HCT116 (cell line): ENCODE measurements at regions not wholly inside any gene's neighbourhood (a gene's known extent, or its start where the extent isn't known, plus 50 kb on each side); places are given as distances from the start of the nearest gene placed in this dataset.

Source experiments
- CBX3 ChIP-seq: IDR thresholded peaks from 2 replicates; pipeline ENCODE4 v1.6.1; 2012; ENCODE audit warnings: low read depth
- CEBPB ChIP-seq: IDR thresholded peaks from 2 replicates; pipeline ENCODE4 v1.6.1; 2012; ENCODE audit warnings: low read depth
- EZH2 ChIP-seq: fragments of 200-600 bp; sonication (generic); IDR thresholded peaks from 2 replicates; pipeline ENCODE4 v1.6.1; 2017; ENCODE audit warnings: antibody characterized with exemption, mixed run types
- EZH2phosphoT487 ChIP-seq: fragments of 200-600 bp; IDR thresholded peaks from 2 replicates; pipeline ENCODE4 v1.6.1; 2018; ENCODE audit warnings: antibody characterized with exemption, borderline replicate concordance
- POLR2A ChIP-seq: IDR thresholded peaks from 2 replicates; pipeline ENCODE4 v1.7.0; 2011; ENCODE audit warnings: borderline replicate concordance; ENCODE audit not compliant: insufficient read depth, insufficient read length; ENCODE audit errors: extremely low read depth
- POLR2AphosphoS5 ChIP-seq: IDR thresholded peaks from 2 replicates; pipeline ENCODE4 v1.6.1; 2011; ENCODE audit warnings: mild to moderate bottlenecking, low read depth, low read length, moderate library complexity
- SRF ChIP-seq: IDR thresholded peaks from 2 replicates; pipeline ENCODE4 v1.6.1; 2012; ENCODE audit warnings: low read depth
- ZFX ChIP-seq: fragments of 450-650 bp; IDR thresholded peaks from 2 replicates; pipeline ENCODE4 v1.6.1; 2017
- TF ChIP-seq, protein P1 (sequence below), 3 experiments: fragments of 200-600 bp in 1 of 3; sonication (generic) in 1 of 3; IDR thresholded peaks in 2 of 3; conservative IDR thresholded peaks in 1 of 3; 2 replicates each; pipeline ENCODE4 v1.5.1; 2012 to 2017; ENCODE audit warnings: low read depth in 2 of 3, low read length in 2 of 3, antibody characterized with exemption in 1 of 3, borderline replicate concordance in 1 of 3, control low read depth in 1 of 3, mild to moderate bottlenecking in 1 of 3, mixed read lengths in 1 of 3, mixed run types in 1 of 3, moderate library complexity in 1 of 3; ENCODE audit not compliant: insufficient read depth in 1 of 3
- TF ChIP-seq, protein P2 (sequence below): IDR thresholded peaks from 2 replicates; pipeline ENCODE4 v1.6.1; 2012
- TF ChIP-seq, protein P3 (sequence below): IDR thresholded peaks from 2 replicates; pipeline ENCODE4 v1.6.1; 2012
- TF ChIP-seq, protein P4 (sequence below): IDR thresholded peaks from 2 replicates; pipeline ENCODE4 v1.6.1; 2012; ENCODE audit warnings: low read depth

DNA sequence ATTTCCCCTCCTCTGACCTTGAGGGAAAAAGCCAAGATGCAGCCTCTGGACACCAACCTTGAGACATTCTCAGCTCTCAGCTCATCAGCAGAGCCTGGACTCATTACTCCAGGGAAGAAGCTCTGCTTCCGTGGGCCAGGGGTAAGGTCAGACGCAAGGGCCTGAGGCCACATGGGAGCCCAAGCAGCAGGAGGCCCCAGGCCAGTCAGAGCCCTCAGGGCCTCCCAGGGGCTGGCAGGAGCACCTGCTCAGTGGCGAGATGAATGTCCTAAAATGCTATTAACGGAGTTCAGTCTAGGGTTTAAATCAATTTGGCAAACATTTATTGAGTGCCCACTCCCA lies 208.6 kb downstream of the ERMARD start:
- TF ChIP-seq, protein P1, sequence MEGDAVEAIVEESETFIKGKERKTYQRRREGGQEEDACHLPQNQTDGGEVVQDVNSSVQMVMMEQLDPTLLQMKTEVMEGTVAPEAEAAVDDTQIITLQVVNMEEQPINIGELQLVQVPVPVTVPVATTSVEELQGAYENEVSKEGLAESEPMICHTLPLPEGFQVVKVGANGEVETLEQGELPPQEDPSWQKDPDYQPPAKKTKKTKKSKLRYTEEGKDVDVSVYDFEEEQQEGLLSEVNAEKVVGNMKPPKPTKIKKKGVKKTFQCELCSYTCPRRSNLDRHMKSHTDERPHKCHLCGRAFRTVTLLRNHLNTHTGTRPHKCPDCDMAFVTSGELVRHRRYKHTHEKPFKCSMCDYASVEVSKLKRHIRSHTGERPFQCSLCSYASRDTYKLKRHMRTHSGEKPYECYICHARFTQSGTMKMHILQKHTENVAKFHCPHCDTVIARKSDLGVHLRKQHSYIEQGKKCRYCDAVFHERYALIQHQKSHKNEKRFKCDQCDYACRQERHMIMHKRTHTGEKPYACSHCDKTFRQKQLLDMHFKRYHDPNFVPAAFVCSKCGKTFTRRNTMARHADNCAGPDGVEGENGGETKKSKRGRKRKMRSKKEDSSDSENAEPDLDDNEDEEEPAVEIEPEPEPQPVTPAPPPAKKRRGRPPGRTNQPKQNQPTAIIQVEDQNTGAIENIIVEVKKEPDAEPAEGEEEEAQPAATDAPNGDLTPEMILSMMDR (IDR thresholded peaks at IDR 0.05 in 2 of 3, conservative IDR thresholded peaks at IDR 0.05 in 1 of 3; ENCODE audit: borderline replicate concordance in 1 of 3, insufficient read depth in 1 of 3, low read depth in 2 of 3, low read length in 2 of 3): no peak
- TF ChIP-seq EZH2 (no peak), POLR2A (no peak), SRF (no peak), CEBPB (no peak), EZH2phosphoT487 (no peak), CBX3 (no peak), ZFX (no peak), POLR2AphosphoS5 (no peak)
- TF ChIP-seq, protein P2, sequence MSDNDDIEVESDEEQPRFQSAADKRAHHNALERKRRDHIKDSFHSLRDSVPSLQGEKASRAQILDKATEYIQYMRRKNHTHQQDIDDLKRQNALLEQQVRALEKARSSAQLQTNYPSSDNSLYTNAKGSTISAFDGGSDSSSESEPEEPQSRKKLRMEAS: no peak
- TF ChIP-seq, protein P3, sequence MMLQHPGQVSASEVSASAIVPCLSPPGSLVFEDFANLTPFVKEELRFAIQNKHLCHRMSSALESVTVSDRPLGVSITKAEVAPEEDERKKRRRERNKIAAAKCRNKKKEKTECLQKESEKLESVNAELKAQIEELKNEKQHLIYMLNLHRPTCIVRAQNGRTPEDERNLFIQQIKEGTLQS: no peak
- TF ChIP-seq, protein P4, sequence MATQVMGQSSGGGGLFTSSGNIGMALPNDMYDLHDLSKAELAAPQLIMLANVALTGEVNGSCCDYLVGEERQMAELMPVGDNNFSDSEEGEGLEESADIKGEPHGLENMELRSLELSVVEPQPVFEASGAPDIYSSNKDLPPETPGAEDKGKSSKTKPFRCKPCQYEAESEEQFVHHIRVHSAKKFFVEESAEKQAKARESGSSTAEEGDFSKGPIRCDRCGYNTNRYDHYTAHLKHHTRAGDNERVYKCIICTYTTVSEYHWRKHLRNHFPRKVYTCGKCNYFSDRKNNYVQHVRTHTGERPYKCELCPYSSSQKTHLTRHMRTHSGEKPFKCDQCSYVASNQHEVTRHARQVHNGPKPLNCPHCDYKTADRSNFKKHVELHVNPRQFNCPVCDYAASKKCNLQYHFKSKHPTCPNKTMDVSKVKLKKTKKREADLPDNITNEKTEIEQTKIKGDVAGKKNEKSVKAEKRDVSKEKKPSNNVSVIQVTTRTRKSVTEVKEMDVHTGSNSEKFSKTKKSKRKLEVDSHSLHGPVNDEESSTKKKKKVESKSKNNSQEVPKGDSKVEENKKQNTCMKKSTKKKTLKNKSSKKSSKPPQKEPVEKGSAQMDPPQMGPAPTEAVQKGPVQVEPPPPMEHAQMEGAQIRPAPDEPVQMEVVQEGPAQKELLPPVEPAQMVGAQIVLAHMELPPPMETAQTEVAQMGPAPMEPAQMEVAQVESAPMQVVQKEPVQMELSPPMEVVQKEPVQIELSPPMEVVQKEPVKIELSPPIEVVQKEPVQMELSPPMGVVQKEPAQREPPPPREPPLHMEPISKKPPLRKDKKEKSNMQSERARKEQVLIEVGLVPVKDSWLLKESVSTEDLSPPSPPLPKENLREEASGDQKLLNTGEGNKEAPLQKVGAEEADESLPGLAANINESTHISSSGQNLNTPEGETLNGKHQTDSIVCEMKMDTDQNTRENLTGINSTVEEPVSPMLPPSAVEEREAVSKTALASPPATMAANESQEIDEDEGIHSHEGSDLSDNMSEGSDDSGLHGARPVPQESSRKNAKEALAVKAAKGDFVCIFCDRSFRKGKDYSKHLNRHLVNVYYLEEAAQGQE: no peak
